MCF 10A (cell line): ENCODE measurements at regions not wholly inside any gene's neighbourhood (a gene's known extent, or its start where the extent isn't known, plus 50 kb on each side); places are given as distances from the start of the nearest gene placed in this dataset.

ENCODE experiments used
- BruUV-seq: library from RNA; stranded (reverse); fragments of 400-500 nt; replicated peaks from 2 replicates; lab custom pipeline; 2021; lab: Mats Ljungman, UMichigan
- CTCF ChIA-PET: fragments of 300-600 bp; sonication (Branson Sonifier 250); formaldehyde crosslinking; extraction: SDS; loops from one replicate; lab custom pipeline; 2021; ENCODE audit warnings: antibody characterized with exemption, inconsistent platforms; lab: Yijun Ruan, JAX
- POLR2A ChIA-PET: fragments of 300-600, 350-650 bp; sonication (Branson Sonifier 250); formaldehyde crosslinking; extraction: SDS; loops from one replicate; lab custom pipeline; 2020; ENCODE audit warnings: antibody characterized with exemption, inconsistent platforms; lab: Yijun Ruan, JAX
- DNase-seq: peaks from one replicate; pipeline ENCODE4 v3.0.0-alpha.2; 2018; ENCODE audit not compliant: unreplicated experiment
- H3K27ac Mint-ChIP-seq: one replicate; pipeline ENCODE4 v1.8.0; 2022; ENCODE audit warnings: mild to moderate bottlenecking, low read depth, mixed read lengths; ENCODE audit not compliant: unreplicated experiment
- H3K27me3 Mint-ChIP-seq: one replicate; pipeline ENCODE4 v1.8.0; 2022; ENCODE audit warnings: mixed read lengths; ENCODE audit not compliant: insufficient read depth, unreplicated experiment
- H3K36me3 Mint-ChIP-seq: one replicate; pipeline ENCODE4 v1.8.0; 2022; ENCODE audit warnings: mild to moderate bottlenecking, moderate library complexity, mixed read lengths; ENCODE audit not compliant: insufficient read depth, unreplicated experiment
- H3K4me1 Mint-ChIP-seq: one replicate; pipeline ENCODE4 v1.8.0; 2022; ENCODE audit warnings: mixed read lengths; ENCODE audit not compliant: insufficient read depth, unreplicated experiment
- H3K4me3 Mint-ChIP-seq: one replicate; pipeline ENCODE4 v1.8.0; 2022; ENCODE audit warnings: mild to moderate bottlenecking, moderate library complexity, mixed read lengths; ENCODE audit not compliant: unreplicated experiment
- H3K9me3 Mint-ChIP-seq: one replicate; pipeline ENCODE4 v1.8.0; 2022; ENCODE audit warnings: mixed read lengths; ENCODE audit not compliant: unreplicated experiment
- CTCF ChIP-seq: fragments of 200-600 bp; IDR thresholded peaks from one replicate; pipeline ENCODE4 v1.8.0; 2022; ENCODE audit warnings: antibody characterized with exemption, mild to moderate bottlenecking; ENCODE audit not compliant: unreplicated experiment
- intact Hi-C: fragments of 100-400 bp; cut with micrococcal nuclease; formaldehyde crosslinking; loops from 2 replicates; pipeline ENCODE4 v1.14.1; 2022

GRCh38 chr6:7960848-7961247 lies 50.3 kb upstream of the TXNDC5 start:
- H3K4me3 Mint-ChIP-seq, result no peak overlapping the region
- no peak for TF ChIP-seq CTCF
- H3K27me3 Mint-ChIP-seq, result no peaks in the 10 kb centered on the region
- H3K27ac Mint-ChIP-seq, result no peak overlapping the region
- no peaks in the 10 kb centered on the region for H3K4me1 Mint-ChIP-seq
- ChIA-PET POLR2A (interaction anchor here (0.7 to 1.9 kb wide), 2 partner anchors 11 to 1187 kb away, joined by 3 to 5 read pairs; no protein-coding TSS in a partner anchor), CTCF (no interaction called here)
- no TSS peak for BruUV-seq
- intact Hi-C loops, result no loop called here
- no peaks in the 10 kb centered on the region for H3K9me3 Mint-ChIP-seq
- no peak for DNase-seq
- H3K36me3 Mint-ChIP-seq, result no peaks in the 10 kb centered on the region
